Effector memory CD8-positive, alpha-beta T cell (primary cell): ENCODE measurements at regions not wholly inside any gene's neighbourhood (a gene's known extent, or its start where the extent isn't known, plus 50 kb on each side); places are given as distances from the start of the nearest gene placed in this dataset.
"Not testable (repeated sequence)": the region's sequence is repeated elsewhere in the genome, so short reads cannot be mapped to it uniquely, and the experiment has no call there.

ENCODE experiments used
- ATAC-seq: fragments of 150-1000 bp; cut with Tn5 transposase; replicated peaks from 2 replicates; pipeline ENCODE4 v1.10.0; 2021; ENCODE audit warnings: mild to moderate bottlenecking, moderate library complexity
- DNase-seq, 3 experiments: peaks; one replicate each; pipeline ENCODE4 v3.0.0; 2021
- H3K27ac Mint-ChIP-seq, 2 donors: one replicate each; pipeline ENCODE4 v1.8.0; 2022; ENCODE audit warnings: mild to moderate bottlenecking in 2 of 2, mixed read lengths in 2 of 2, moderate library complexity in 2 of 2
- H3K27me3 Mint-ChIP-seq, 2 donors: one replicate each; pipeline ENCODE4 v1.8.0; 2022; ENCODE audit warnings: mixed read lengths in 2 of 2
- H3K36me3 Mint-ChIP-seq: one replicate; pipeline ENCODE4 v1.8.0; 2022; ENCODE audit warnings: mild to moderate bottlenecking, moderate library complexity, mixed read lengths; ENCODE audit not compliant: insufficient read depth
- H3K4me1 Mint-ChIP-seq, 2 donors: one replicate each; pipeline ENCODE4 v1.8.0; 2022; ENCODE audit warnings: low read depth in 2 of 2, mixed read lengths in 2 of 2
- H3K4me3 Mint-ChIP-seq, 2 donors: one replicate each; pipeline ENCODE4 v1.8.0; 2022; ENCODE audit warnings: mild to moderate bottlenecking in 2 of 2, mixed read lengths in 2 of 2, moderate library complexity in 2 of 2
- H3K9me3 Mint-ChIP-seq, 2 donors: one replicate each; pipeline ENCODE4 v1.8.0; 2022; ENCODE audit warnings: mixed read lengths in 2 of 2

DNA sequence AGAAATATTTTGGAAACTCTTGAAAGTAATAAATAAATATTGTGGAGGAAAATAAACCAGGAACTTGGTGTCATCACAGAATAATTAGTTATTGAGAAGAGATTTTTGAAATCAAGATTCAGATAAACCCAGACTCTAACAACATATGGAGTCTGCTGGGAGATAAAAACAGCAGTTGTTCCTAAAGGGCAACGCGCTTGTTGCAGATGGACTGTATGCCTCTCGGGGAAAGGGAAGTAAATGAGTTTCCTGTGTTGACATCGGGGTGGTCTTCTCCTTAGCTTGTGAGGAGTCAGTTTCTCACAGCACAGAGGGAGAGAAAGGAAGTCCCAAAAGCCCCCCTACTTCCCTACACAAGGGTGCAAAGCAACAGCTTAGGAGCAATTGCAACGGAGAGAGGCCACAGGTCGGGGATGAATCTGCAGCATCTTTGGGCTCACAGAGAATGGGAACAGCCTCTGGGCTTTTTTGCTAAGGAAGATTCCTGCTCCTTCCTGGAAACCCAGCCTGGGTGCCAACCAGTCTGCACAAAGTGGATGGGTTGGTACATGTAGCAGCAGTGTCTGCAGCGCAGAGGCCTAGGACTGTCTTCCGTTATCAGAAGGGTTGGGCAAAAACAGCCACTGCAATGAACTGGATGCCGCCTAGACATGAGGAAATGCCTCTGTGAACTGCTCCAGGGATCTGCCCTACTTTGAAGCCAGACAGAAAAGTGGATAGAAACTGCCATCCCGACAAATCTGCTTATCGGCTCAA, 603.0 kb upstream of the NRSN1 start:
- Mint-ChIP-seq H3K36me3 (no peaks in the 10 kb centered on the region), H3K4me1 (no peaks in the 10 kb centered on the region), H3K4me3 (no peak overlapping the region), H3K27ac (no peak overlapping the region), H3K27me3 (no peaks in the 10 kb centered on the region), H3K9me3 (peaks cover 7 to 16% of the 10 kb centered on the region in 2 donors)
- DNase-seq = no peak
- ATAC-seq = no peak

DNA sequence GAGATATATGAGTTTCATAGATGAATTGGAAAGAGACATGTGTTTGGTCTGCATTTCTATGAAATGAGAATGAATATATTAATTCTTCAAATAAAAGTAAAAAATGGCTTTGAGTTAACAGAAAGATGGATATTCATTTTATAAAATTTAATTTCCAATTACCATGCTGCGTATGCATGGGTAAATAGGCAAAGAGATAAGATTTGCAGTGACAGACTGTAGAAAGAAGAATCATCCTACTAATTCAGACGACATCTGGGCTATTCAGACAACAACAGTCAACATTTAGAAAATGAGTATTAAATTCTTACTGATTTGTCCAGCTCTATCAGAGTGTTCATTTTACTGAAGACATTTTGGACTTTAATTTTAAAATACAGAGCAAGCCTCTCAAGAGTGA, 602.2 kb upstream of the NRSN1 start:
- no peaks in the 10 kb centered on the region for H3K36me3 Mint-ChIP-seq
- peaks cover 5 to 16% of the 10 kb centered on the region in 2 donors for H3K9me3 Mint-ChIP-seq
- no peak overlapping the region for H3K27ac Mint-ChIP-seq
- no peaks in the 10 kb centered on the region for H3K27me3 Mint-ChIP-seq
- no peak overlapping the region for H3K4me3 Mint-ChIP-seq
- DNase-seq = no peak
- H3K4me1 Mint-ChIP-seq = no peaks in the 10 kb centered on the region
- no peak for ATAC-seq

DNA sequence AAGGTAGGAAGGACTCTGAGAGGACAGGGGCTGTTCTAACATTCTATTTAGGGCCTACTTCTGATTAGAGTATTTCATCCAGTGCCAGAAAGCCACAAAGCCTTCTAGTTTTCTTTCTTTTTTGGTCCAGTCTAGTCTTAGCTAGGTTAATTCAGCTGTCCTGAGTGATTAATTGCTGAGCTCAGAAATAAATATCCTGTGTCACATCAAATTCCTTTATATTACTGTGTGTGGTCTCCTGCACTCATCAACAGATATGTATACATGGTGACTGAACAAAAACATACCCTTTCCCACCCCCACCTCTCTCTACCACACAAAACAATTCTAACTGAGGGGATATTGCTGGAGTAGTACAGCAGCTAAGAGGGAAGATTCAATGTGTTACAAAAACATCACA, 601.5 kb upstream of the NRSN1 start:
- DNase-seq (no peak), ATAC-seq (no peak)
- H3K4me3 Mint-ChIP-seq = no peak overlapping the region
- no peaks in the 10 kb centered on the region for H3K36me3 Mint-ChIP-seq
- H3K27me3 Mint-ChIP-seq = no peaks in the 10 kb centered on the region
- peaks cover 5 to 16% of the 10 kb centered on the region in 2 donors for H3K9me3 Mint-ChIP-seq
- H3K27ac Mint-ChIP-seq = no peak overlapping the region
- no peaks in the 10 kb centered on the region for H3K4me1 Mint-ChIP-seq

DNA sequence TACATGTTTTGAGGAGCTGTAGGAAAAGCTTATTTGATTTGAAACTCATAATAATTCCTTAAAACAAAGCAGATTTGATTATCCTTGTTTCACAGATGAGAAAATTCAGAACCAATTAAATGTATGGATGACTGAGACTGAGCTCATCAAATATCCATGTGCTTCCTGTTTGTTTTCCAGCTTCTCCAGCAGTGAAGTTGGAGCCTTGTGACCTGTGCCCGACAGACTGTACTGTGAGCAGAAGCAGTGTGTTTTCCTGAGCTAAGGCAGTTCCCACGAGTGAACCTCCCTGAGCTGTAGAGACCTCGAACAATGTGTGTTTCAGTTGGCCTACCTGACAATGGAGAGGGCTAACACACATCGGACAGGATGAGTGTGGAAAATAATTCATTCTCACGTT, 599.5 kb upstream of the NRSN1 start:
- Mint-ChIP-seq H3K27me3 (no peaks in the 10 kb centered on the region), H3K36me3 (no peaks in the 10 kb centered on the region), H3K9me3 (peaks cover 3 to 31% of the 10 kb centered on the region in 2 donors), H3K27ac (no peak overlapping the region), H3K4me3 (no peak overlapping the region), H3K4me1 (no peaks in the 10 kb centered on the region)
- ATAC-seq (no peak), DNase-seq (no peak)

DNA sequence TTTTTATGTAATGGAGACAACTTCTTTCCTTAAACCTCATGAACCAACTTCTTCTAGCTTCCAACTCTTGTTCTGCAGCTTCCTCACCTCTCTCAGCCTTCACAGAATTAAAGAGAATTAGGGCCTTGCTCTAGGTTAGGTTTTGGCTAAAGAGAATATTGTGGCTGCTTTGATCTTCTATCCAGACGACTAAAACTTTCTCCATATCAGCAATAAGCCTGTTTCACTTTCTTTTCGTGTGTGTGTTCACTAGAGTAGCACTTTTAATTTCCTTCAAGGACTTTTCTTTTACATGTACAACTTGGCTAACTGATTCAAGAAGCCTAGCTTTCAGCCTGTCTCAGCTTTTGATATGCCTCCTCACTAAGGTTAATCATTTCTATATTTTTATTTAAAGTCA, 596.1 kb upstream of the NRSN1 start:
- peaks cover 6 to 31% of the 10 kb centered on the region in 2 donors for H3K9me3 Mint-ChIP-seq
- ATAC-seq (no peak), DNase-seq (no peak)
- H3K4me3 Mint-ChIP-seq = no peak overlapping the region
- no peaks in the 10 kb centered on the region for H3K27me3 Mint-ChIP-seq
- H3K36me3 Mint-ChIP-seq = no peaks in the 10 kb centered on the region
- H3K27ac Mint-ChIP-seq = no peak overlapping the region
- no peaks in the 10 kb centered on the region for H3K4me1 Mint-ChIP-seq

DNA sequence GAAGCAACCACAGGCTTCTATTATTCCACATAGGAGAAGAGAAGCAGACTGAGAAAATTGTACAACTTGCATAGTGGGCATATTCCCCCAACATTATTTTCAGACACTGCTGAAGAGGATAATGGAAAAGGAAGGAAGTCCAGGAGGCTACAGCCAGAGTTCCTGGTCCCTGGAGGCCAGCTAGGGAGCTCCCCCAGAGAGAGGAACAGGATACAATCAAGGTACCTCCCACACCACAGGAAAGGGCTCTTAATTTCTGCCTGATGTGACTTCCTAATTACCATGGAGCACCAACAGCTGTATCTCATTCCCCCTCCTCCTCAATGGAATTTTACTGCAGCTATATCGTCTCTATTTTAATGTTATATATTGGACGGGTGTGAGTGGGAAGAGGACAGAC, 594.3 kb upstream of the NRSN1 start:
- H3K36me3 Mint-ChIP-seq = no peaks in the 10 kb centered on the region
- H3K9me3 Mint-ChIP-seq = peaks cover 6 to 20% of the 10 kb centered on the region in 2 donors
- no peak for ATAC-seq

DNA sequence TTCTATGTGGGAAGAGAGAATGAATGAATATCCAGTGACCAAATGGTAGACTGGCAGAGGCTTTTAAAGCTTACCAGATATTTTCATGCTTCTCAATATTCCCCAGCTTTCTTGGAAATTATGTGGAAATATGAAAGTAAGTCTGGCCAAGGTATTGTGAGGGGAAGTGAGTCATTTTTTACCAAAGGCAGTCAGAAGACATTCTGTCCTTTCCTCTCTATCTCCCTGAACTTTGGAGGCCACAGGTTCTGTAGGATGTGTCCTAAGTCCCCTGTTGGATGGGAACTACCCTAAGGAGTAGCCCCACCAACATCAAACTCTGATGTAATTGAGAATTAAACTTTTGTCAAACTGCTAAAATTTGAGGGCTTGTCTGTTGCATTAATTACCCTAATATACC, 593.8 kb upstream of the NRSN1 start:
- Mint-ChIP-seq H3K27ac (no peak overlapping the region), H3K36me3 (no peaks in the 10 kb centered on the region), H3K4me3 (no peak overlapping the region), H3K27me3 (no peaks in the 10 kb centered on the region), H3K4me1 (no peaks in the 10 kb centered on the region), H3K9me3 (peaks cover 5 to 15% of the 10 kb centered on the region in 2 donors)
- no peak for DNase-seq
- no peak for ATAC-seq

More for the DNA sequence above, 594.3 kb upstream of the NRSN1 start:
- Mint-ChIP-seq H3K27ac (no peak overlapping the region), H3K4me3 (no peak overlapping the region), H3K27me3 (no peaks in the 10 kb centered on the region), H3K4me1 (no peaks in the 10 kb centered on the region)
- DNase-seq = no peak

DNA sequence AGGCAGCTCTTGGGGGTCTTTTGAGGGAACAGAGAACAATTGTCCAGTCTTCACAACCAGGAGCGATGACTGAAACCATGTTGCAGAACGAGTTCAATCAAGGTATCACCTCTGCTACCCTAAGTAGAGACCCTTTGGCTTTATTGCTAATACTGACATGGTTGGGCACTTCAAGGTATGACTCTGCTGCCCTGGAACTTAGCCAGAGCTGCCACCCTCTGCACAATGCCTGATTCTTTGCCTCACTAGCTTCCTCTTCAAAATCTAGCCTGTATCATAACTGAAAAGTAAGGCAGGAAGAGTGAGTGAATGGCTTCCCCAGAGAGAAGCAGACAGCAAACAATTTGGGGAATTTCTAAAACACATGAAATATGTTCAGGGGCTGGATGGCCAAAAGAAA, 592.7 kb upstream of the NRSN1 start:
- Mint-ChIP-seq H3K27ac (no peak overlapping the region), H3K27me3 (no peaks in the 10 kb centered on the region), H3K4me3 (no peak overlapping the region), H3K36me3 (no peaks in the 10 kb centered on the region), H3K9me3 (peaks cover 7 to 15% of the 10 kb centered on the region in 2 donors), H3K4me1 (no peaks in the 10 kb centered on the region)
- ATAC-seq (no peak), DNase-seq (no peak)

DNA sequence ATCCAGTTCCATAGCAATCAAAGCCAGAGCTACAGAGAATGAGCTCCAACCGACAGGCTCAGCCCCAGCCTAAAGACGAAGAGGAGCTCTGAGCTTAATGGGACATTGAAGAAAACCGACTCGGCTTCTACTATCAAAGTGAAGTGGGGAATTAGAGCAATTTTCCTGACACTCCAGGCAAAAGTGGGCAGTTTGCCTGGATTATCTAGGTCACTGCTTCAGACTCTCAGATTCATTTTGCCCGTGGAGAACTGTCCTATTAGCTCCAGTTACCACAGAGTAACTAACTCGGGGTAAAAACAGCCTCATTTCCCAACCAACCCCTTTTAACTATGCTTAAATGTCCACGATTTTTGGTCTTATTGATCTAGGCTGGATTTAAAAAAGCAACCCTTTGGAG, 592.1 kb upstream of the NRSN1 start:
- Mint-ChIP-seq H3K36me3 (no peaks in the 10 kb centered on the region), H3K9me3 (peaks cover 7 to 15% of the 10 kb centered on the region in 2 donors), H3K4me3 (no peak overlapping the region), H3K4me1 (no peaks in the 10 kb centered on the region), H3K27me3 (no peaks in the 10 kb centered on the region), H3K27ac (no peak overlapping the region)
- DNase-seq (no peak), ATAC-seq (no peak)

DNA sequence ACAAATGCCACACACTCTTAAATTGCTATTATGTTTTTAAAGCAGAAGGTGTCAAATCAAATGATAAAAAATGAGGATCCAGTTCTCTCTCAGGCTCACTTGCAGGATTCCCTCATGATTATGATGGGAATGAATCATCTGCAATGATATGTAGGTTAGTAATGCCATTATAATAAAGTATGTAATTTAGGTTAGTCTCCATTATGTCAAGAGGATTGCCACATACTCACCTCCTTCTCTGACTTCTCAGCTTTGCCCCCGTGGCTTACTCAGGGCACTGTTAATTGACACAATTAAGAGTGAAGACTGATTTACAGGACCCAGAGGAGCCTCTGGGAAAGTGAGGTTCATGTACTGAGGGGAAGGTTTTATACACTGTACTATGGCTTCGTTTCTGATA, 591.7 kb upstream of the NRSN1 start:
- Mint-ChIP-seq H3K4me1 (no peaks in the 10 kb centered on the region), H3K9me3 (peaks cover 8 to 15% of the 10 kb centered on the region in 2 donors), H3K4me3 (no peak overlapping the region), H3K27ac (no peak overlapping the region), H3K27me3 (no peaks in the 10 kb centered on the region), H3K36me3 (no peaks in the 10 kb centered on the region)
- no peak for DNase-seq
- no peak for ATAC-seq

DNA sequence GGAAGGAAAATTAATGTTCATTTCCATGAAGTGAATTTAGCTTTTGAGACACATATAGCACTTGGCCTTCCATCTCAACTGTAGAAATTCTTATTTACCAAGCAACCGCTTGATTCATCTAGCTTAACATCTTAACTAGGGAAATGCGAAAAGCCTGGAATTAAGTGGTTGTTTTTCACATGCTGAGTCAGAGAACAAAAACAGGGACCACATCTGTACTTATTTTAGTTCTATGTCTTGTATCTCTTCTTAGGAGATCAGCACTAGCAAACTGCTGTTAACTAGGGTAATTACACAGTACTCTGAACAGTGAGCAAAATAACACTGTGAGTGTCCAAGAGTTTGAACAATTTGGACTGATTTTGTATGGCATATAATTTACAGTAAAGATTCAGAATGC, 590.9 kb upstream of the NRSN1 start:
- Mint-ChIP-seq H3K4me1 (no peaks in the 10 kb centered on the region), H3K9me3 (peaks cover 8 to 13% of the 10 kb centered on the region in 2 donors), H3K4me3 (no peak overlapping the region), H3K36me3 (no peaks in the 10 kb centered on the region), H3K27me3 (no peaks in the 10 kb centered on the region), H3K27ac (no peak overlapping the region)
- DNase-seq = no peak
- ATAC-seq = no peak

DNA sequence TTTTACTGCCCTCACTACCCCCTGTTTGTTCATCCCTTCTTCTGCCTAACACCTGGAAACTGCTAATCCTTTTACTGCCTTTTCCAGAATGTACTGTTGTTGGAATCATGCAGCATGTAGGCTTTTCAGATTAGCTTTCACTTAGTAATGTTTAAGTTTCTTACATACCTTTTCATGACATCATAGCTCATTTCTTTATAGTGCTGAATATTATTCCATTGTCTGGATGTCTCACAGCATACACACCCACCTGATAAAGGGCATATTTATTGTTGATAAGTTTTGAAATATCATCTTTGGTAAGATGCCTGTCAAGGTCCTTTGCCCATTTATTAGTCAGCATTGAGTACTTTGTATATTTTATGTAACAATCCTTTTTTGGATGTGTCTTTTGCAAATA, 588.2 kb upstream of the NRSN1 start:
- H3K4me1 Mint-ChIP-seq = no peaks in the 10 kb centered on the region
- no peak for DNase-seq
- H3K27ac Mint-ChIP-seq = no peak overlapping the region
- H3K36me3 Mint-ChIP-seq = no peaks in the 10 kb centered on the region
- peaks cover 8 to 9% of the 10 kb centered on the region in 2 donors for H3K9me3 Mint-ChIP-seq
- no peaks in the 10 kb centered on the region for H3K27me3 Mint-ChIP-seq
- no peak for ATAC-seq
- H3K4me3 Mint-ChIP-seq = no peak overlapping the region

DNA sequence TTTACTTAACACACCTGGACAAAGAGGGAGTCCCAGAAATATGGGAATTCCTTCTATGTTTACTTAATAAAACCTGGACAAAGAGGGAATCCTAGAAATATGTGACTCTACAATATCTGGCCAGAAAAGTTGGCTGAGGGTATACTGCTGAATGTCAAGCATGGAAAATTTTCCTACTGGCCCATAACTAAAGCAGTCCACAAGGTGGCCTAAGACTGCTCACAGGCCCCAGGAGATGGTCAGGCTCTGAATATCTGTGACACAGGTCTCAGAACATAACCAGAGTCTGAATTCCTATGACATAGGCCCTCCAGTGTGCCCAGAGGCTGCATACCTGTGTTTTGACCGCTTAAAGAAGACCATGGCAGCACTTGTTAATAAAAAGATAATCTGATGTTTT, 578.2 kb upstream of the NRSN1 start:
- DNase-seq = no peak
- Mint-ChIP-seq H3K27ac (no peak overlapping the region), H3K27me3 (no peaks in the 10 kb centered on the region), H3K9me3 (peaks cover 5 to 11% of the 10 kb centered on the region in 2 donors), H3K4me1 (no peaks in the 10 kb centered on the region), H3K4me3 (no peak overlapping the region), H3K36me3 (no peaks in the 10 kb centered on the region)
- no peak for ATAC-seq

DNA sequence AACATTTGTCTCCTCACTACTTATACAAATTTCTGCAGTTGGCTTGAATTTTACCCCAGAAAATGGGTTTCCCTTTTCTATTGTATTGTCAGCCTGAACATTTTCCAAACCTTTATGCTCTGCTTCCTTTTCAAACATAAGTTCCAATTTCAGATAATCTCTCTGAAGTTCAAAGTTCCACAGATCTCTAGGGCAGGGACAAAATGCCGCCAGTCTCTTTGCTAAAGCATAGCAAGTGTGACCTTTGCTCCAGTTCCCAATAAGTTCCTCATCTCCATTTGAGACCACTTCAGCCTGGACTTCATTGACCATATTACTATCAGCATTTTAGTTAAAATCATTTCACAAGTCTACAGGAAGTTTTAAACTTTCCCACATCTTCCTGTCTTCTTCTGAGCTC, 571.1 kb upstream of the NRSN1 start:
- H3K9me3 Mint-ChIP-seq, ATAC-seq, H3K4me1 Mint-ChIP-seq, H3K27me3 Mint-ChIP-seq, DNase-seq, H3K4me3 Mint-ChIP-seq, H3K27ac Mint-ChIP-seq, H3K36me3 Mint-ChIP-seq: not testable (repeated sequence)
